ENCODE measurements at regions not wholly inside any gene's neighbourhood (a gene's known extent, or its start where the extent isn't known, plus 50 kb on each side); places are given as distances from the start of the nearest gene placed in this dataset.

GRCh38 chr1:47616906-47617305, 179.1 kb downstream of the FOXD2 start:
- DNase-seq = no peak
- 84 to 97% (median 86%) methylated on average over 3 of the region's 3 CpGs for WGBS, 5 donors
- Histone ChIP-seq H3K9me3 (no peaks in the 10 kb centered on the region), H3K4me1 (no peaks in the 10 kb centered on the region), H3K27me3 (replicated peaks in 1 of 7) (no peaks in the 10 kb centered on the region), H3K27ac (no peak overlapping the region), H3K4me3 (no peak overlapping the region), H3K36me3 (no peaks in the 10 kb centered on the region)
- TF ChIP-seq POLR2A (IDR thresholded peaks at IDR 0.05) = no peak
- intact Hi-C loops (cut with DNase I; ENCODE audit: low total_unique reads) = no loop called here

GRCh38 chr1:47617381-47618221, 179.8 kb downstream of the FOXD2 start:
- H3K9me3 ChIP-seq = no peaks in the 10 kb centered on the region
- 74 to 85% (median 79%) methylated on average over 6 of the region's 6 CpGs for WGBS, 5 donors
- H3K27ac ChIP-seq = no peak overlapping the region
- H3K36me3 ChIP-seq = no peaks in the 10 kb centered on the region
- no peak overlapping the region for H3K4me3 ChIP-seq
- no peaks in the 10 kb centered on the region for H3K4me1 ChIP-seq
- intact Hi-C loops (cut with DNase I; ENCODE audit: low total_unique reads) = no loop called here
- TF ChIP-seq POLR2AphosphoS5 (IDR thresholded peaks at IDR 0.05) = no peak
- TF ChIP-seq POLR2A (IDR thresholded peaks at IDR 0.05) = no peak
- TF ChIP-seq, protein P1, sequence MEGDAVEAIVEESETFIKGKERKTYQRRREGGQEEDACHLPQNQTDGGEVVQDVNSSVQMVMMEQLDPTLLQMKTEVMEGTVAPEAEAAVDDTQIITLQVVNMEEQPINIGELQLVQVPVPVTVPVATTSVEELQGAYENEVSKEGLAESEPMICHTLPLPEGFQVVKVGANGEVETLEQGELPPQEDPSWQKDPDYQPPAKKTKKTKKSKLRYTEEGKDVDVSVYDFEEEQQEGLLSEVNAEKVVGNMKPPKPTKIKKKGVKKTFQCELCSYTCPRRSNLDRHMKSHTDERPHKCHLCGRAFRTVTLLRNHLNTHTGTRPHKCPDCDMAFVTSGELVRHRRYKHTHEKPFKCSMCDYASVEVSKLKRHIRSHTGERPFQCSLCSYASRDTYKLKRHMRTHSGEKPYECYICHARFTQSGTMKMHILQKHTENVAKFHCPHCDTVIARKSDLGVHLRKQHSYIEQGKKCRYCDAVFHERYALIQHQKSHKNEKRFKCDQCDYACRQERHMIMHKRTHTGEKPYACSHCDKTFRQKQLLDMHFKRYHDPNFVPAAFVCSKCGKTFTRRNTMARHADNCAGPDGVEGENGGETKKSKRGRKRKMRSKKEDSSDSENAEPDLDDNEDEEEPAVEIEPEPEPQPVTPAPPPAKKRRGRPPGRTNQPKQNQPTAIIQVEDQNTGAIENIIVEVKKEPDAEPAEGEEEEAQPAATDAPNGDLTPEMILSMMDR (IDR thresholded peaks at IDR 0.05 in 8 of 11, conservative IDR thresholded peaks at IDR 0.05 in 3 of 11) = no peak
- DNase-seq = no peak
- no peaks in the 10 kb centered on the region for H3K27me3 ChIP-seq (replicated peaks in 1 of 7)

- TF ChIP-seq POLR2A (IDR thresholded peaks at IDR 0.05) = no peak
- TF ChIP-seq, protein P1 (IDR thresholded peaks at IDR 0.05 in 8 of 11, conservative IDR thresholded peaks at IDR 0.05 in 3 of 11) = no peak
- TF ChIP-seq POLR2AphosphoS5 (IDR thresholded peaks at IDR 0.05) = no peak
- no peaks in the 10 kb centered on the region for H3K4me1 ChIP-seq
- no peaks in the 10 kb centered on the region for H3K27me3 ChIP-seq (replicated peaks in 1 of 7)
- intact Hi-C loops (cut with DNase I; ENCODE audit: low total_unique reads) = no loop called here
- no peak overlapping the region for H3K4me3 ChIP-seq
- no peak for DNase-seq
- H3K27ac ChIP-seq = no peak overlapping the region
- no peaks in the 10 kb centered on the region for H3K9me3 ChIP-seq
- H3K36me3 ChIP-seq = no peaks in the 10 kb centered on the region
- WGBS, 5 donors = 83 to 91% (median 88%) methylated on average over 4 of the region's 4 CpGs
Observed at GRCh38 chr1:47618222-47618720, 180.4 kb downstream of the FOXD2 start.

DNA sequence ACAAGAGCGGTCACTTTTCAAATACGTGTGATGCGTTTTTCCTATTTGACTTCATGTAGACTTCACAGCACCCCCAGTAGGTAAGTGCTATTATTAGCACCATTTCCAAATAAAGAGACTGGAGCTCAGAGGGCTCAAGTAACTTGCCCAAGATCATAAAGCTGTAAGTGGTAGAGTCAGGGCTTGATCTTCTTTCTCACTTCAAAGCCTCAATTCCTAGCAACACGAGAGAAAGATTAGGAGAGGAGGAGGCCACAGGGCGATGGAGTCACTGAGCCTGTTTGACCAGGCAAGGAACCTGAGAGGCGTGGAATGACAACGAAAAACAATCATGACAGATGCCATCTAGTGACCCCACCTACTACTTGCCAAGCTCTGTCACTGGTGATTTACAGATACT, 181.0 kb downstream of the FOXD2 start:
- no peaks in the 10 kb centered on the region for H3K36me3 ChIP-seq
- DNase-seq = no peak
- intact Hi-C loops (cut with DNase I; ENCODE audit: low total_unique reads) = no loop called here
- 78 to 89% (median 84%) methylated on average over 7 of the region's 7 CpGs for whole genome bisulfite sequencing, 5 donors
- no peaks in the 10 kb centered on the region for H3K27me3 ChIP-seq (replicated peaks in 1 of 7)
- H3K27ac ChIP-seq = no peak overlapping the region
- no peak overlapping the region for H3K4me3 ChIP-seq
- H3K9me3 ChIP-seq = no peaks in the 10 kb centered on the region
- TF ChIP-seq POLR2A (IDR thresholded peaks at IDR 0.05) (no peak), POLR2AphosphoS5 (IDR thresholded peaks at IDR 0.05) (no peak)
- TF ChIP-seq, protein P1 (IDR thresholded peaks at IDR 0.05 in 8 of 11, conservative IDR thresholded peaks at IDR 0.05 in 3 of 11) = no peak
- H3K4me1 ChIP-seq = no peaks in the 10 kb centered on the region
